ENCODE measurements at regions not wholly inside any gene's neighbourhood (a gene's known extent, or its start where the extent isn't known, plus 50 kb on each side); places are given as distances from the start of the nearest gene placed in this dataset.
"Not testable (repeated sequence)": the region's sequence is repeated elsewhere in the genome, so short reads cannot be mapped to it uniquely, and the experiment has no call there.

- DNase-seq (ENCODE audit: low spot score): not testable (repeated sequence)
Measured at GRCh38 chr5:134471858-134472449, 53.5 kb upstream of the JADE2 start.

- no peak for DNase-seq (ENCODE audit: low spot score)
Measured at GRCh38 chr5:134468921-134469400, 56.5 kb upstream of the JADE2 start.

- no peak for DNase-seq (ENCODE audit: low spot score)
Measured at GRCh38 chr5:134467231-134467630, 55.5 kb upstream of the CDKN2AIPNL start.

GRCh38 chr5:134466241-134467069 lies 54.8 kb upstream of the CDKN2AIPNL start:
- peak; percentile 65 for DNase-seq (ENCODE audit: low spot score)

GRCh38 chr5:134465816-134466240 lies 54.1 kb upstream of the CDKN2AIPNL start:
- DNase-seq (ENCODE audit: low spot score): no peak

- DNase-seq (ENCODE audit: low spot score): peak; percentile 44
Measured at GRCh38 chr5:134464988-134465815, 53.5 kb upstream of the CDKN2AIPNL start.

GRCh38 chr5:134463991-134464760 lies 52.5 kb upstream of the CDKN2AIPNL start:
- no peak for DNase-seq (ENCODE audit: low spot score)

GRCh38 chr5:134463176-134463720 lies 51.6 kb upstream of the CDKN2AIPNL start:
- no peak for DNase-seq (ENCODE audit: low spot score)

GRCh38 chr5:134462761-134463160 lies 51.1 kb upstream of the CDKN2AIPNL start:
- no peak for DNase-seq (ENCODE audit: low spot score)

GRCh38 chr5:134462047-134462575 lies 50.4 kb upstream of the CDKN2AIPNL start:
- no peak for DNase-seq (ENCODE audit: low spot score)

All from pons (tissue), 1 donor.